Osteocyte (in vitro differentiated cells): ENCODE measurements at regions not wholly inside any gene's neighbourhood (a gene's known extent, or its start where the extent isn't known, plus 50 kb on each side); places are given as distances from the start of the nearest gene placed in this dataset.

ENCODE experiments used
- DNase-seq: peaks from one replicate; pipeline ENCODE4 v3.0.0; 2021; ENCODE audit warnings: mixed read lengths; ENCODE audit not compliant: unreplicated experiment; ENCODE audit errors: extremely low spot score
- H3K27ac Mint-ChIP-seq: one replicate; pipeline ENCODE4 v1.8.0; 2021; ENCODE audit warnings: mild to moderate bottlenecking, mixed read lengths; ENCODE audit not compliant: unreplicated experiment
- H3K27me3 Mint-ChIP-seq: one replicate; pipeline ENCODE4 v1.8.0; 2021; ENCODE audit warnings: mixed read lengths; ENCODE audit not compliant: unreplicated experiment
- H3K36me3 Mint-ChIP-seq: one replicate; pipeline ENCODE4 v1.8.0; 2021; ENCODE audit warnings: mixed read lengths; ENCODE audit not compliant: unreplicated experiment
- H3K4me1 Mint-ChIP-seq: one replicate; pipeline ENCODE4 v1.8.0; 2021; ENCODE audit warnings: mixed read lengths; ENCODE audit not compliant: unreplicated experiment
- H3K4me3 Mint-ChIP-seq: one replicate; pipeline ENCODE4 v1.8.0; 2021; ENCODE audit warnings: mild to moderate bottlenecking, moderate library complexity, mixed read lengths; ENCODE audit not compliant: unreplicated experiment
- H3K9me3 Mint-ChIP-seq: one replicate; pipeline ENCODE4 v1.8.0; 2021; ENCODE audit warnings: mixed read lengths; ENCODE audit not compliant: unreplicated experiment
- TF ChIP-seq, protein P1 (sequence below): fragments of 200-600 bp; sonication (generic); IDR thresholded peaks from 2 replicates; pipeline ENCODE4 v1.5.0; 2021; ENCODE audit warnings: antibody characterized with exemption, mild to moderate bottlenecking, moderate library complexity

DNA sequence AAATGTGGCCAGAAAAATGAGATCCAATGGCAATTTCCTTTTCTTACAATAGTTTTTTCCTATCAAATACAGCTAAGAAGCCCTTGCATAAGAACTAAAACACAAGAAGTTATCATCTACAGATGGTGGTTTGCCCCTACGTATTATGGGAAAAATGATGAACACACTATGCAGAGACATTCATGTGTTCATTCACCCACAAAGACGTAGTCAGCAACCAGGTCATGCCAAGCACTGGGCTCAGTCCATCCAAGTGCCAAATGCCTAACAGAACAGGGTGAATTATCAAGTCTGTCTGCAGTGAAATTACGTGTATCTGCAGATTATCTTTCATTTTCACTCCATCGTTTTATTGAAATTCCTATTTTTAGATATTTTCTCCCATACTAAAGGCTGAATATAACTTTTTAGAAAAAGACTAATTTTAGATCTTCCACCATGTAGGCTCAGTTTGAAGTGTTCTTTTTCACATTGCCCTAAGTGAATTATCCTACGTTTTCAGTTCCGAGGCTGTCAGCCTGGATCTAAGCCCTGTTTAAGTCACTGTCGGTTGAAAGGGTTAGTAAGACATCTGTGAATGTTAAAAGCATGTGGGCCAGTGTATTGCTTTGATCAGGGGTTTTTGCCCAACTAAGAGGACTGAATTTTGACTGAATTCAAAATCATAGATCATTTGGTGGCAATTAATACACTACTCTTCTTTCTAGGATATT is 78.1 kb upstream of the DHX40 start:
- DNase-seq = no peak
- Mint-ChIP-seq H3K4me3 (no peak overlapping the region), H3K4me1 (peaks cover 5% of the 10 kb centered on the region), H3K36me3 (no peaks in the 10 kb centered on the region), H3K27ac (no peak overlapping the region), H3K9me3 (no peaks in the 10 kb centered on the region), H3K27me3 (peaks cover 37% of the 10 kb centered on the region)
- TF ChIP-seq, protein P1, sequence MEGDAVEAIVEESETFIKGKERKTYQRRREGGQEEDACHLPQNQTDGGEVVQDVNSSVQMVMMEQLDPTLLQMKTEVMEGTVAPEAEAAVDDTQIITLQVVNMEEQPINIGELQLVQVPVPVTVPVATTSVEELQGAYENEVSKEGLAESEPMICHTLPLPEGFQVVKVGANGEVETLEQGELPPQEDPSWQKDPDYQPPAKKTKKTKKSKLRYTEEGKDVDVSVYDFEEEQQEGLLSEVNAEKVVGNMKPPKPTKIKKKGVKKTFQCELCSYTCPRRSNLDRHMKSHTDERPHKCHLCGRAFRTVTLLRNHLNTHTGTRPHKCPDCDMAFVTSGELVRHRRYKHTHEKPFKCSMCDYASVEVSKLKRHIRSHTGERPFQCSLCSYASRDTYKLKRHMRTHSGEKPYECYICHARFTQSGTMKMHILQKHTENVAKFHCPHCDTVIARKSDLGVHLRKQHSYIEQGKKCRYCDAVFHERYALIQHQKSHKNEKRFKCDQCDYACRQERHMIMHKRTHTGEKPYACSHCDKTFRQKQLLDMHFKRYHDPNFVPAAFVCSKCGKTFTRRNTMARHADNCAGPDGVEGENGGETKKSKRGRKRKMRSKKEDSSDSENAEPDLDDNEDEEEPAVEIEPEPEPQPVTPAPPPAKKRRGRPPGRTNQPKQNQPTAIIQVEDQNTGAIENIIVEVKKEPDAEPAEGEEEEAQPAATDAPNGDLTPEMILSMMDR = no peak

DNA sequence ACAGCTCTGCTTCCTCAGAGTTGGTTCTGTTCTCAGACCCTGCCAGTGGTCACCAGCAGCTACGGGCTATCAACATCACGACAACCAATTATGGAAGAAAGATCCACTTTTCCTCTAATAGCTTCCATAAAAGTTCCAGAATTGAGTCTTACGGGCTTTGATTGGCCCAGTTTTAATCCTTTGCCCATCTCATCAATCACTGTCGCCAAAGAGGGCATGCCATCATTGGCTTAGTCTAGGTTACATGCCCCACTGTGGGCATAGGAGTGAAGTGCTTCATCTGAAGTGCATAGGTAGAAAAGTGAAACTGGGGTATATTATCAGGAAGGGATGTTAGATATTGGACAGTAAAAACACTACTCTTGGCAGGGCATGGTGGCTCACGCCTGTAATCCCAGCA is 76.6 kb upstream of the DHX40 start:
- TF ChIP-seq, protein P1 = no peak
- H3K4me1 Mint-ChIP-seq = peaks cover 5% of the 10 kb centered on the region
- no peak overlapping the region for H3K27ac Mint-ChIP-seq
- H3K36me3 Mint-ChIP-seq = no peaks in the 10 kb centered on the region
- peaks cover 37% of the 10 kb centered on the region for H3K27me3 Mint-ChIP-seq
- no peaks in the 10 kb centered on the region for H3K9me3 Mint-ChIP-seq
- no peak overlapping the region for H3K4me3 Mint-ChIP-seq
- DNase-seq = peak; percentile 32

DNA sequence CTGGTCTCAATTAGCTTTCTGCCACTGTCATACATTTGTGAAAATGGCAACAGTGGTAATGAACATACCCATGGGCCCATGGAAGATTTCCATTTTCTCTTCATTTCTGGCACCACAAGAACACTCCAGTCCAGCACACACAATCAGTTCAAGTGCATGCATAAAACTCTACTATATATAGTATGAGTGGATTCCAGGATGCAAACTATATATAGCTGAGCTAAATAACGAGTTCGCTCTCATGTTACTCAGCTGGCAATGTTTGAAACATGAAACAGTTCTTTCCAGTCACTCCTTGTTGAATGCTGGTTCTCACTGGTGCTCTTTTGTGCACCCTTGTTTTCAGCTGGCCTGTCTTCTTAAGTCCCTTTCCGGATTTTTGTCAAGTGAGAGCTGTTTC is 75.2 kb upstream of the DHX40 start:
- Mint-ChIP-seq H3K27ac (no peak overlapping the region), H3K27me3 (peaks cover 48% of the 10 kb centered on the region), H3K4me1 (peaks cover 5% of the 10 kb centered on the region), H3K4me3 (no peak overlapping the region), H3K36me3 (no peaks in the 10 kb centered on the region), H3K9me3 (no peaks in the 10 kb centered on the region)
- TF ChIP-seq, protein P1 = no peak
- DNase-seq = no peak

DNA sequence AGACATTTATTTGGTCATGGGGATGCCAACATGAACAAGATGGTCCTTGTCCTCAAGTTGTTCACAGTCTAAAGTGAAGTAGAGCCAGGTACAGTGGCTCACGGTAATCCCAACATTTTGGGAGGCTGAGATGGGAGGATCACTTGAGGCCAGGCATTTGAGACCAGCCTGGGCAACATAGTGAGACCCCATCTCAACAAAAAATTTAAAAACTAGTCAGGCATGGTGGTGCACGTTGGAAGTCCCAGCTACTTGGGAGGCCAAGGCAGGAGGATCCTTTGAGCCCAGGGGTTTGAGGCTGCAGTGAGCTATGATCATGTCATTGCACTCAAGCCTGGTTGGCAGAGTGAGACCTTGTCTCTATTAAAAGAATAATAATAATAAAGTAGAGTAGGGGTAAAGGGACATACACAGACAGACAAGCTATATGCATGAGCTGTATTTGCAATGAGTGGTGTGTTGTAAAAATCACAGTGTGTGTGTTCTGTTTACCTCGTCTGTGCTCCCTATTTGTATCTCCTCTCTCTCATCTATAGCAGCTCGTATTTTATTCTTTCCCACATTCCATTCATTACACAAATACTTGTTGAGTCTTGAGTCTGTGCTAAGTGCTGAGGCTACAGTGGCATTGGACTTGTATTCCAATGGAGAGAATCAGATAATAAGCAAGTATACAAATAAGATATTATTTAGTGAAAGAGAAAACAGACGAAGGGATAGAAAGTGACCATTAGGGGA is 73.9 kb upstream of the DHX40 start:
- Mint-ChIP-seq H3K27me3 (peaks cover 45% of the 10 kb centered on the region), H3K4me3 (no peak overlapping the region), H3K9me3 (no peaks in the 10 kb centered on the region), H3K4me1 (peaks cover 5% of the 10 kb centered on the region), H3K36me3 (no peaks in the 10 kb centered on the region), H3K27ac (no peak overlapping the region)
- DNase-seq = no peak
- TF ChIP-seq, protein P1 = no peak

DNA sequence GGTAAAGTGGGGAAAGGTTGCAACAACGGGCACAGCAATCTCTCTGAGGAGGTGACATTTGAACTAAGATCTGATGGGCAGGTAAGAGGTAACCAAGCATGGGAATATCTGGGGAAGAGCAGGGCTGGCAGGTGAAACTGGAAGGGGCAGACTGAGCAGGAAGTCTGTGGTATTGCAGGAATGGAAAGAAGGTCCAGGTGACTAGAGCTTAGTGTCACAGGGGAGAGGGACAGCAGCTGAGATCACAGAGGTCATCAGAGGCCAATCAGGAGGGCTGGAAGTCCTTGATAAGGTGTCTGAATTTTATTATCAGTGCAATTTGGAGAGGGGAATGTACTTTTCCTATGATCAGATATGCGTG is 73.3 kb upstream of the DHX40 start:
- Mint-ChIP-seq H3K27me3 (peaks cover 39% of the 10 kb centered on the region), H3K4me1 (peaks cover 7% of the 10 kb centered on the region), H3K36me3 (no peaks in the 10 kb centered on the region), H3K9me3 (no peaks in the 10 kb centered on the region), H3K4me3 (no peak overlapping the region), H3K27ac (no peak overlapping the region)
- DNase-seq = peak; percentile 40
- TF ChIP-seq, protein P1 = no peak
